ENCODE measurements at regions not wholly inside any gene's neighbourhood (a gene's known extent, or its start where the extent isn't known, plus 50 kb on each side); places are given as distances from the start of the nearest gene placed in this dataset.

- DNase-seq: no peak
Observed at GRCh38 chr11:95341221-95341620, 110.2 kb upstream of the SESN3 start.

GRCh38 chr11:95339086-95339901 lies 108.3 kb upstream of the SESN3 start:
- no peak for DNase-seq

DNA sequence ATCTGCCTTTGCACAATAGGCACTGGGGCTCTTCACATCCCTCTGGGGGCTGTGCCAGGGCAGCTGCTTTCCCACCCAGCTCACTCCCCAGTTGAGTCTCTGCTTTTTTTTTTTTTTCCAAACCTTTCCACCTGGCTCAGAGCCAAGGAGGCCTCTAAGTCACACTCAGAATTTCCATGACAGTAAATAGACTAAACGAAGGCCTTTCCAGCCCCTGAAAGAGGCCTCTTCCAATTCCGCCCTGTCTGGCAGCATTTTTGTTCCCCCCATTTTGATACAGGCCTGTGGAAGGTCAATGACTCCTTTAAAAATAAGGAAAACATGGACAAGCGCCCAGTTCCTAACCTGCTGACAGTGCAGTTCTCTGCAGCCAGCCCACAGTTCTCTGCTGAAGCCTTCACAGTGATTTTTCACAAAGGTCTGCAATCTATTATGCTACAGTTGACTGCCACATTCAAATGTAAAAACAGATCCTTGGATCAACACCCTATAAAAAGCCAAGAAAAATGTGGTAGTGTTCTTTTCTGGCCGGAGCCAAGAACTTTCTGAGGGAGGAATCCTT lies 107.5 kb upstream of the SESN3 start:
- no peak for DNase-seq

DNA sequence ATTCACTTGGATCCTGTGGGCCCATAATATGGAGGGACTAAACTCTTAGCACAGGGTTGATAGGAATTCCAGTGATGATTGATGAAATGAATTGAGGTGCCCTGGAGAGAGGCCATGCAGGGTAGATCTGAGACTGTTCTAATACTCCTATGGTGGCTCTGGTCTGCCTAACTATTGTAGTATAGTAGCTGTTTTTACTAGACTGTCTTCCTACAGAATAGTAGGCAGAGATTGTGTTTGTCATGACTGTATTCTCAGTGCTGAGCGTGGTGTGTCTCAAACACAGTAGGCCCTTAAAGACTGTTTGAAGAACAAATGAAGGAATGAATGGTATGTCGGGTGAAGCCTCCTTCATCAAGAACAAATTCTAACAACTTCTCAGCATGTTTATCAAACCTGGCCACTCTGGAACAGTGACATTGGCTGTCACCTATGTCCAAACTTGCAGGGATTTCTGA lies 107.0 kb upstream of the SESN3 start:
- no peak for DNase-seq

DNA sequence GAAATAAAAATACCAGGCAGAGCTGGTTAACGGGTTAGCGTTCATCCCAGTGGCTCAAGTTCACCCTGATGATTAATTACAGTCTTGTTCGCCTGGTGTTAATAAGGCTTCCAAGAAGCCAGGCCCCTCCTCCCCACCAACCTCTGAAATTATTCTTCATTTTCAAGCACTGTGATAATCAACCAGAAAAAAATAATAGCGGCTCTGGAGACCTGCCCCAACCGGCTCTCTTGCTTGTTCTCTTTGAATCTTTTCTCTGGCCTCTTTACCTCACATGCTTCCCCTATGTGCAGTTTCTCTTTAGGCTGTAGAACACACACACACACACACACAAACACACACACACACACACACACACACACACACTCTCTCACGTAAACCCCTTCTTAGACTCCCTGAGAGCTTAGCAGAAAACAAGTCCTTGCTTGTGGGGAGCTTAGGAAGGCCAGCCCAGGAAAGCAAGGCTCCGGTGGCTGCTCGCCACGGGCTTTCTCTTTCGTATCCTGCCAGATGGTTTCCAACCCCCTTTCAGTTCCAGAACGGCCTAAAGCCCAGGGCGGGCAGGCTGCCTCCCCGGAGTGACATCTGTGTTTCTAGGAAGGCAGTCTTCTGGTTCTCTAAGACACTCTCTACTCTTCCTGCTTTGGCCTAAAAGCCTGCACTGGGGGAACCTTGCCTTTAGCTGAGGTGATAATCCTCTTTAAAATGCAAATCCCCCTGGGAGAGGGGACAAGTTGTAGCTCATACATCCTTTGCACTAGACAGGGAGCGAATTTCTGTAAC lies 106.4 kb upstream of the SESN3 start:
- no peak for DNase-seq

DNA sequence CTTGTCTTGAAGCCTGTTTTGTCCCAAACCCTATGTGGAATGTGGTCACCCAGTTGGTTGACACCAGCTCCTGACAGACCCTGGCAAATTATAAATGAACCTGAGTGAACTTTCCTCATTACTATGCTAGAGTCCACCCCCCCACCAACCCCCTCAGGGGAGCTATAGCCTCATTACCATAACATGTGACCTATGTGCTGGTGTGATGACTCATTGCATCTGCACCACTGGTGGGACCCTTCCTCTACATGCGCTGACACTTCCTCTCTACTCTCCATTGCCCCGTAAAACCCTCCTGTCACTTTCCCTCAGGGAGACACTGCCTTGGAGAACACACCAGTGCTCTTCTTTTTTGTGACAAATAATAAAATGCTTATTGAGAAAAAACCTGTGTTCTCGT lies 105.0 kb upstream of the SESN3 start:
- DNase-seq: no peak

DNA sequence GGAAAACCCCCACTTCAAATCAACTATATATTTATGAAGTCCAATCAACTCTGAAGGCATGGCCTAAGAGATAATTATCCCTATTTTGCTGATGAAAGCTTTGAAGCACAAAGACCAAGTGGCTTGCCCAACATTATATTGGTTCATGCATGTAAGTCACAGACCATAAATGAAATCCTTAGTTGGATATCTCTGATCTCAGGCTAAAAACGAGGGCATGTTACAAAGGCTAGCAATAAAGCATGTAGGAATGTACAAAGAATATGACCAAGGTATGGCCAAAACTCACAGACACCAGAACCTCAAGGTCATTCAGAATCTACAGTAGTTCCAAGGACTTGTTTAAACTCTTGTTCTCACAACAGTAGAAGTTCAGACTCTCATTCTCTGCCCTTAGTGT lies 100.2 kb upstream of the SESN3 start:
- no peak for DNase-seq

- DNase-seq: no peak
Observed at GRCh38 chr11:95330302-95330701, 99.3 kb upstream of the SESN3 start.

DNA sequence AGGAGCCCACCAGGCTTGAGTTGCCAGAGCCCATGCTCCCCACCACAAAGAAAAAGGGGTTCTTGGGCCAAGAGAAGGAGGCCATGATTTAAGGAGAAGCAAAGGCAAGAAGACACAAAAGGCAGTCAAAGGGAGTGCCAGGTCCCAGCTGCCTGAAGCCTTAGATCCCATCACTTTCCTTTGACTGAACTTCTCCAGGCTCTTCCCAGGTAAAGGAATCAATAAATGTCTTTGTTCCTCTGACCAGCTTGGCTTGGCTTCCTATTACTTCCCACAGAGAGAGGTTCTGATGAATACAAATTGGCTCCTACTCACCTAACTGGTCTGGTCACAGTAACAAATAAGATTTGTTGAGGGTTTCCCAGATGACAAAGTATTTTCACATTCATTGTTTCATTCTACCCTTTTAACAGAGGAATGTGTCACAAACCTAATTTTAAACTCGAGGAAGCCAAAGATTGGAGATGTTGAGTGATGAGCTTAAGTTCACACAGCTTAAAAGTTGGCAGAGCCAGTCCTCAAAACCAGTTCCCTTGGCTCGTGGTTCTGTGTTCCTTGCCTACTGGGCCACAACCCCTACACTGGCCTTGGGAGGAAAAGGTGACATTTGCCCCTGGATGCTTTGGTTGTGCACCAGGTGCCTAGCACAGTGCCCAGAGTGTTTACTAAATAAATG lies 96.4 kb upstream of the SESN3 start:
- no peak for DNase-seq

GRCh38 chr11:95325777-95326258 lies 94.8 kb upstream of the SESN3 start:
- DNase-seq: no peak

GRCh38 chr11:95324826-95325225 lies 93.8 kb upstream of the SESN3 start:
- DNase-seq: no peak

GRCh38 chr11:95322539-95322938 lies 91.5 kb upstream of the SESN3 start:
- no peak for DNase-seq

- no peak for DNase-seq
Observed at GRCh38 chr11:95318498-95318897, 87.5 kb upstream of the SESN3 start.

DNA sequence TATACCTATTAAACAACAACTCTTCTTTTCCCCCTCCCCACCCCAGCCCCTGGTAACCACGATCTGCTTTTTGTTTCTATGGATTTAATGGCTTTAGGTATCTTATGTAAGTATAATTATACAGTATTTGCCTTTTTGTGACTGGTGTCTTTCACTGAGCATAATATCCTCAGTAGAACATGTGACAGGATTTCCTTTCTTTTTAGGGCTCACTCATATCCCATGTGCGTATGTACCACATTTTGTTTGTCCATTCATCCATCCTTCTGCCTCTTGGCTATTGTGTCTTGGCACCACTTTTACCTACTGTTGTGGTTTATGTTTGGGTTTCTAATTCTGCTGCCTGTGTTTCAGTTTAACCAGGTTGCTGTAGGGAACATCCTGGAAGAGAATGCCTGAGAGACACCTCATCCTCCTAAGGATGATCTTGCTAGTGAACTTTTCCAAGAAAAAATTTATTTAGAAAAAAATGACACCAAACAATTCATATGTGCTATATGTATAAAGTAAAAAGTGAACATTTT lies 77.6 kb upstream of the SESN3 start:
- no peak for DNase-seq

- no peak for DNase-seq
Observed at GRCh38 chr11:95307286-95307685, 76.3 kb upstream of the SESN3 start.

GRCh38 chr11:95306801-95307200 lies 75.8 kb upstream of the SESN3 start:
- DNase-seq: no peak

DNA sequence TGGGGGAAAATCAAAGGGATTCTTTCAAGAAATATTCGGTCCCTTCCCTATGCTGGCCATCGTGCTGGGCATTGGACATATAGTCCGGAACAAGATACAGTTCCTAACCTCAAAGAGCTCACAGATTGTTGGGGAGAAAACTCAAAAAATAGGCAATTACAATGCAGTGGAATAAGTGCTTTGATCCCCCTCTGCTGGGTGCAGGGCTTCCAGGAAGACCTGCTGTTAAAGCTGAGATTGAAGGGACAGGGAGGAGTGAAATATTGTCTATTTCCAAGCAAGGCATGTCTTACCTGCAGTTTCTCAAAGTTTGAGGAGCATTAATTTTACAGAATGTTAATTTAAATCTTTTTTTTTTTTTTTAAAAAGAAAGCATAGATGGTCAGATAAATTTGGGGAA lies 75.1 kb upstream of the SESN3 start:
- no peak for DNase-seq

DNA sequence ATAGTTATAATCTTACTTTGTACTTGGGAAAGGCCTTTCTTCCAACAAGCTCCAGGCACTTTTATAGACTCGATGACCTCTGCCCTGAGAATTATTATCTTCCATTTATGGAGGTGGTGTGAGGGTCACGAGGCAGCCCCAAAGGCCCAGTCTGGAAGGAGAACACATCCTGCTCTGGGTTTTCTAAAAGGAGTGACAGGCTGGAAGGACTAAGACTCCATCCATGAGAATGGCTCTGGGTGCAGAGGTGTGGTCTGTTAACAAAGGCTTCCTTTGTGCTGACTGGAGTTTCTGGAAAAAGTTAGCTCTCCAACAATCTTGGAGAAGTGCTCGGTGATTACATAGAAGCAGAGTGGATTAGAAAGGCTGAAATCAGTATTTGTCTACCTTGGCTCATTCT lies 74.7 kb upstream of the SESN3 start:
- no peak for DNase-seq

DNA sequence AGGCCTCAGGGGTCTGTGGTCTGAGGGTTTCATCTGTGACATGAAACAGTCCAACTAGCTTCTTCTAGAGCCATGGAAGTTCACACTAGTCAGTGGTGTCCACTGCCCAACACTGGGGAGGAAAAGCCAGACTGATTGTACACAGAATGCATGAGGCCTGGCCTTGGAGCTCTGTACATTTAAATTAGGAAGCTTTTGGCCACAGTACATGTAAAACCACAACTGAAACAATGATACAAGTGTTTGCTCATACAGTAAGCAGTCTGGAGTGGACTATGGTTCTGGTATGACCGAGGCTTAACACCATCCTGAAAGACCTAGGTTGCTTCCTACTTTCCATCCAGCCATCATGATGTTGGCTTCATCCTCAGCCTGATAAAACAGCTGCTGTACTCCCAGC lies 73.8 kb upstream of the SESN3 start:
- DNase-seq: no peak

- DNase-seq: no peak
Observed at GRCh38 chr11:95302211-95302610, 71.2 kb upstream of the SESN3 start.

DNA sequence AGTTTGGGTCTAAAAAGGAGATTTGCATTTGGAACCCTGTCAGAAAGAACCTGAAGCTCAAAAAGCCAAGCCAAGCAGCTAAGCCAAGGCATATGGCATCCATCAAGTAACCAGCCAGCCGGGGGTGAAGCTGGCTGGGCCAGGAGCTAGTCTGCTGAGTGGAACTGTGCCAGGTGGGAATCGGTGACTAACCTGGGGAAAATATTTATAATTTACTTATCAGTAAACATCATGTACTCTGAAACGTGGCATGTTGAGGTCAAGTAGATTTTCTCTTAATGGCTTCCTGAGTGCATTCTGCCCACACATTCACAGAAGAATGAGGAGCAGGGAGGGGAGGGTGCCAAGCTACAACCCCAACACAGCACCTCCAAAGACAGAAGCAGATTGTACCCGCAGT lies 70.5 kb upstream of the SESN3 start:
- no peak for DNase-seq

- no peak for DNase-seq
Observed at GRCh38 chr11:95299078-95299679, 68.2 kb upstream of the SESN3 start.
